NB4 (cell line): ENCODE measurements at regions not wholly inside any gene's neighbourhood (a gene's known extent, or its start where the extent isn't known, plus 50 kb on each side); places are given as distances from the start of the nearest gene placed in this dataset.

Experiments
- CTCF ChIP-seq: IDR thresholded peaks from one replicate; pipeline ENCODE4 v1.5.1; 2012; ENCODE audit warnings: low read depth, low read length
- MAX ChIP-seq: IDR thresholded peaks from 2 replicates; pipeline ENCODE4 v1.6.1; 2011; ENCODE audit warnings: low read depth, low read length
- MYC ChIP-seq: IDR thresholded peaks from 2 replicates; pipeline ENCODE4 v1.6.1; 2011; ENCODE audit warnings: low read depth, low read length
- POLR2A ChIP-seq: IDR thresholded peaks from 2 replicates; pipeline ENCODE4 v1.6.1; 2011; ENCODE audit warnings: mild to moderate bottlenecking; ENCODE audit not compliant: insufficient read length; ENCODE audit errors: extremely low read depth

GRCh38 chr14:39664646-39665045, 232.4 kb upstream of the FBXO33 start:
- TF ChIP-seq CTCF: no peak
- no peak for TF ChIP-seq POLR2A
- TF ChIP-seq MAX: no peak
- TF ChIP-seq MYC: no peak
